Endometrium (tissue), 2 donors: ENCODE measurements at regions not wholly inside any gene's neighbourhood (a gene's known extent, or its start where the extent isn't known, plus 50 kb on each side); places are given as distances from the start of the nearest gene placed in this dataset.

Experiments used
- FAIRE-seq: peaks from 2 replicates; lab custom pipeline; 2012; peaks lifted over from hg19 to GRCh38; lab: Jason Lieb, UNC
- donor health status: control.
- donor health status: control.

DNA sequence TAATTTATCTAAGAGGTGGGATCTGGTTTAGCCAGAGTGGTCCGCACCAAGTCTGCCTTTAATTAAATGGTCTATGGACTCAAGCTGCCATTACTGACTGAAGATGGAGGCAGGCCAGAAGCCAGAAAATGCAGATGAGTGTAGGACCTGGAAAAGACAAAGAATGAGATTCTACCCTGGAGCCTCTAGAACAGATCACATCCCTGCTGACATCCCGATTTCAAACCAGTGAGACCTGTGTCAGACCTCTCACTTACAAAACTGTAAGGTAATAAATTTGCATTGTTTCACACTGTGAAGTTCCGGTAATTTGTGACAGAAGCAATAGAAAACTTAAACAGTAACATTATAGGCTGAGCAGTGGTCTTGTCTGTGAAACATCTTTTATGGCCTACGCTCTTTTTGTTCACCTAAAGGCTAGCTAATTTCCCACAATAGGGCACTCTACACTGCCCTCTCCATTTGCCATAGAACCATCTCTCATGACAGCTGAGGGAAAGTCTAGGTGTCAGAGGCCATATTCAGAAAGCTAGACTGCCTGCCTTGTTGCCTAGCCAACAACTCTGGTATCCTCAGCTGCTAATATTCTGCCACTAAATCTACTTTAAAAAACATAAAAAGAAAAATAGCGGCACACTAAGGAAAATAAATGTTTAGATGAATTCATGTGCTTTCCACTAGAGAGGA is 1396.2 kb upstream of the PIK3C3 start:
- FAIRE-seq = no peak

DNA sequence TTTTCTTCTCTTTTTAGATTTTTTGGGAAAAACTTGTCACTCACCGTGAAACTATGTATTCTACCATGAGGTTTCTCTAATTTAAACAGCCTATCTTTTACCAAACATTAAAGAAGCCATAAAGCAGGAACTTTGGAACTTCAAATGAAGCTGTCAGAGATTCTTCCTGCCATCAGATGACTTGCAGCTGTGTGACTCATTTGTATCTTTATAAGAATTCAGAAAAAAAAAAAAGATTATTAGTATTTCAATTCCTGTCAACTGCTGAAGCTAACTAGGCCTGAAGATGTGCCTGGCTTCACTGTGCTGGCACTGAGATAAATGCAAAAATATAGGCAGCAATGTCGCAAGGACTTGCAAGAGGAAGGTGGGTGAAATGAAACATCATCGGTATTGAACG is 1399.1 kb upstream of the PIK3C3 start:
- FAIRE-seq = no peak

DNA sequence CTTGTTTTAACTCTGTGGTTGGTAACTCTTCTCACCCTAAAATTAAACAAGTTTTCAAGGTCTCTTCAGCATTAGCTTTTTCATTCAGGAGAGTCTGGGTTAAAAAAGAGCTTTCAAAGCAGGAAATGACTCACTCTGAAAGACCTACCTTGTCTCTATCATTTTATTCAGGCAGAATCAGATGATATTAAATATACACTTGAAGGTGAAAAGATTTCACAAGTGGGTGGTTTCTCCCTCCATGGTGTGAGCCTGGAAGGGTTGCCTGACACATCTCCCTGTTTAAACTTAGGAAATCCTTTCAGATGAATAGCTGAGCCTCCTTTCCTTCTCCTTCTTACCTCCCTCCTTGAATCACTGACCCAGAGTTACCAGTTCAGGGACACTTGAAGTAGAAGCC is 1402.0 kb upstream of the PIK3C3 start:
- no peak for FAIRE-seq

DNA sequence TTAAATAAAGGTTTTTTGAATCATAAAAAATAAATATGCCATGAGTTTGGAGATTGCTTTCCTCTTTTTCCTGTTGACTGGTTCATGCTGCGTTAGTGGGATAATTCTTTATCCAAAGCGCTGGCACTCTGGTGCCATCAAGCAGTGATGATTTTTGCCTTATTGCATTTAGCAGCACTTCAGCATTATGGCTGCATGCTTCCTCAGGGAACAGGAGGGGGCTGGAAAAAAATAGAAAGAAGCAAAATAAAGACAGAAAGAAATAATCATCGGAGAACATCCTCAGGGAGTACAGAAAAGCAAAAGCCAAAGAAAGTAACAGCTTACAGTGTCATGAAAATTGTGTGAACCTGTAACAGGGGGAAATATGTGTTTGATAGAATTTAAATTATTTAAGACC is 1408.2 kb upstream of the PIK3C3 start:
- no peak for FAIRE-seq

DNA sequence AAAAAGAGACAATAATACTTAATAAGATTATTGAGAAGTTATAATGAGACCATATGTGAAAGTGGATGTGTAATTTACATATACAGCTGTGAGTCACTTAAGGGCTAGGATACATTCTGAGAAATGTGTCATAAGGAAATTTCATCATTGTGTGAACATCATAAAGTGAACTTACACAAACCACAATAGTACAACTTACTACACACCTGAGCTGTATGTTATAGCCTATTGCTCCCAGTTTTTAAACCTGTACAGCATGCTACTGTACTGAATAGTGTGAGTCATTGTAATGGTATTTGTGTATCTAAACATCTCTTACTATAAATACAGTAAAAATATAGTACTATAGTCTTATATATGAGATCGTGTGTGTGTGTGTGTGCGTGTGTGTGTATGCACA is 1420.3 kb upstream of the PIK3C3 start:
- no peak for FAIRE-seq

DNA sequence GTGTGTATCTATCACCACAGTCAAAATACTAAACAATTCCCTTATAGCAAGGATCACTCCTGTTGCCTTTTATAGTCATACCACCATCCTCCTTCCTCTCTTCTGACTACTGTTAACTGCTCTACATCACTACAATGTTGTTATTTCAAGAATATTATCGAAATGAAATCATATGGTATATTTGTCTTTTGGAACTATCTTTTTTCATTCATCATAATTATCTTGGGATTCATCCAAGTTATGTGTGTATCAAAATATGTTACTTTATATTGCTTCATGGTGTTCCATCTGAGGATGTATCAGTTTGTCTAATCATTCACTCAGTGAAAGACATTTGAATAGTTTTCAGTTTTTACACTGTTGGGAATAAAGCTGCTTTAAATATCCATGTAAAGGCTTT is 1423.0 kb upstream of the PIK3C3 start:
- no peak for FAIRE-seq

DNA sequence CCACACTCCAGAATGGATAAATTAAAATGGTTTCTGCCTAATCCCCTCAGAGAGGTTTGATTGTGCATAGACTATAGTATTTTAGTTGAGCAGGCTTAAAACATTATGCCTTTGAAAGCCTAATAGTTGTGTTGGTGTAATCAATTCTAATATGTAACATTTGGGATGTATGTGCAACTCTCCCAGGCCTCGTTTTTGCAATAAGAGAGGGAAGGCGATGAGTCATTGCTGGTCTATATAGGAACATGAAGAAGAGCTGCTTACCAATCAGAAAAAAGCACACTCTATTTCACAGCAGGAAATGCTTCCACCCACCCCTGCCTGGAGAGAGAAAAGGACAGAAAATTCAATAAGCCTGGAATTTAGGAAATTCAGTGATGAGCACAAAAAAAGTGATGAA is 1424.0 kb upstream of the PIK3C3 start:
- no peak for FAIRE-seq

DNA sequence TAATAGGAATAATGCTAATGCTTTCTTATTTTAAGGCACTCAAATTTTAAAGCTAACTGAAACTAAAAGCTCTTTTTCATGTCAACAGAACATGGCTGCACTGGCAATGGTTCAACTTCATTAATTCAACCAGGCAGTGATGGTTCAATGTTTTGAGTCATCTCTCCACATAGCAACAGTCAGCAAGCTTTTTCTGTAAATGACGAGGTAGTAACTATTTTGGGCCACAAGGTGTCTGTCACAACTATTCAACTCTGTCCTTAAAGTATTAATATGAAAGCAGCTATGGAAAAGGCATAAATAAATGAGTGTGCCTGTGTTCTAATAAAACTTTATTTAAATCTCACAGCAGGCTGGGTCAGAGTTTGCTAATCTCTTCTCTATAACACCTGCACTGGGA is 1425.6 kb upstream of the PIK3C3 start:
- no peak for FAIRE-seq

DNA sequence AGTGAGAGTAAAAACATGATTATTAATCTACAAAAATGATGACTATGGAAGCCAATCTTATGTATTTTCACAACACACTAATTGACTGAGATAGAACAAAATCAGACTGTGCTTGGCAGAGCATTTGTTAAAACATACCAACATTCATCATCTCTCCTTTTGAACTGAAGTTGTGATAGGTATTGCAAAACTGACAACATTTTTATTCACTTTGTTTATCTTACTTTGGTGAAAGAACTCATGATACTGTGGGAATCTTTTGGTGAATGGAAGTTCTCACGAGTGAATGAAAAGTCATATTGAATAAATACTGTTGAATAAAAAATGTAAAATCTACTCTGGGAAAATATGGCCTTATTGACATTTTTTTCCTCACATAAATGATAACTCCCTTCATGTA is 1430.2 kb upstream of the PIK3C3 start:
- no peak for FAIRE-seq

DNA sequence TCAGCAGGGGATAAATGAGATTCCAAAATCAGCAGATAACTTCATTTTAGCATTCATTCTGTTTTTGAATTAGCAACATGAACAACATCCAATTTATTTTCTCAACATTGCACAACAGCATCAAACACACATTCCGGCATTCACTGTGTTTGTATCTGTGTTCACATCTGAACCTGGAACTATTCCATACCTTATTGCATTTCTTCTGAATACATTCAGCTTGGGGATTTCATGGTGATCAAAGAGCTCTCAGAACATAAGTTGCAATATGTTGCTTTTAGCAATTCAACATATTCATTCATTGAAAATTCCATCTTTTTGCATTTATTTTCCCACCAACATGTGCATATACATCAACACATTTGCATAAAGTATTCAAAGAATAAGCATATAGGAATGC is 1431.7 kb upstream of the PIK3C3 start:
- FAIRE-seq = no peak

DNA sequence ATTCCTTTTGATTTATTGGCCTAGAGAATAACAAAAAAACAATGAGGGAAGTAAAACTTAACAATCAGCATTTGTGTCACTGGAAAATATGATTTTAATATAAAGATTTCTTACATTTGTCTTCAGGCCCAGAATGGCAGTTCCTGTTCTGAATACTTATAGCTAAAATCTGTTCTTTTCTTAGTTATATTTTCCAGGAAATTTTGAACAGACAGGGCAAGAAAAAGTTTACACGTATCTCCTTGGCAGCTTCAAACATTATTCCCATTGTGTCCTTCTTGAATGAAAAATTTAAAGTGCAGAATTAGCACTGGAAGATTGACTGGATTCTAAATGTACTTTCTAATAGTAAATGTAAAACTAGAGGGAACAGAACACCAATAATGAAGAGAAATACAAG is 1454.0 kb upstream of the PIK3C3 start:
- no peak for FAIRE-seq

DNA sequence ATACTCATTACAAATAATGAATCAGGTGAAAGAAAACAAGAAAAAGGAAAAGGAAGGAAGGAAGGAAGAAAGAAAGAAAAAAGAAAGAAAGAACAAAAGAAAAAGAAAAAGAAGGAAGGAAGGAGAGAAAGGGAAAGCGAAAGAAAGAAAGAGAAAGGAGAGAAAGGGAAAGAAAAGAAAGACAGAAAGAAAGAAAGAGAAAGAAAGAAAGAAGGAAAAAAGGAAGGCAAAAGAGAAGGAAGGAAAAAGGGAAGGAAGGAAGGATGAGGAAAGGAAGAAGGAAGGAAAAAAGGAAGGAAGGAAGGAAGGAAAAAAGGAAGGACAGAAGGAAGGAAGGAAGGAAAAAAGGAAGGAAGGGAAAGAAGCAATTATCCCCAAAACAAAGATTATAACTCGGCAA is 1460.4 kb upstream of the PIK3C3 start:
- no peak for FAIRE-seq

DNA sequence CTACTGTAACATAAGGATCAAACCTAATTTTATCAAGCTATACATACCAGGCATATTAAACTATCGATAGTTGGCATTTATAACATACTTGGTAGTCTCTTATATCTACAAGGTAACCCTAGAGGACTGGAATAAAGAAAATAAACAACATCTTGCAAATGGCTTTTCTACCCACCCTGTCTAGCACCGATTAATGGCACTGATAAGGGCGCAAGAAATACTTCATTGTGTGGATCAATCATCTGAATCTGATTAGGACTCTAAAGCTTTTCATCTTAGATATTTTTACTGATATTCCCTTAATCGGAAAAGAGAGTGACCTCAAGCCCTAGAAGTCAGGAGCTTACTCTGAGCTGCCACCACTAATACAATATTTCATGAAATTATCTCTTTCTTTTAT is 1461.7 kb upstream of the PIK3C3 start:
- no peak for FAIRE-seq

DNA sequence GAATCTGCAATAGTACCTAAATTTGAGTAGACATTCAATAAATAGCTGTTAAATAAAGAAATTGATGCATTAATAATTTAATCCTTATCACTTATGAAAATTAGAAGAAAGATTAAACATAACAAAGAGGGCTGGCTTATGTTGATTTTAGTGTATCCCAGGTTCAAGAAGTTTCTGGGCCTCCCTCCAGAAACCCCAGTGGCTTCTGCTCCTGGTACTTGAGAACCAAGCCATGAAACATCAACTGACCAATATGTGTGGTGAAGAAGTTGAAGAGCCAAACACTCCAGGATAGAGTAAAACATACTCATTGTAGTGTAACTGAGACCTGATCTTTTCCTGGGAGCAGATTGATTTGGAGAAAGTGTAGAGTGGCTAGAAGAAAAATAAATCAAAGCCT is 1465.7 kb upstream of the PIK3C3 start:
- FAIRE-seq = no peak

DNA sequence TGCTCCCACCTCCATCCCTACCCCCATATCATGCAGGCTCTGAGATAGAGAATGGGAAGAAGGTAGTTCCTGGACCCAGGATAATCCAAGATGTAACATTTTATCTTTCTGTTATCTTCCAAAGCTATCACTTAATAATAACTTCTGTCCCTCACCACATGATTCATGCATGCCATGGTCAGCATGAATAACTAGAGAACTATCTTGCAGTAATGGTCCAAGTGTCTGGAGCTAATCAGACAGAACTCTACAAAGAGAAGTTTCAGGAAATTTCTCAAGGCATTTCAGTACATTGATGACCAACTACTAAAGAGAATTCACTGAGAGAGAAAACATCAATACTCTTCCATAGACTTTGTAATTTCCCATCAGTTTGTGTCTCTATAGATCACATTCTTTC is 1469.7 kb upstream of the PIK3C3 start:
- FAIRE-seq = no peak

DNA sequence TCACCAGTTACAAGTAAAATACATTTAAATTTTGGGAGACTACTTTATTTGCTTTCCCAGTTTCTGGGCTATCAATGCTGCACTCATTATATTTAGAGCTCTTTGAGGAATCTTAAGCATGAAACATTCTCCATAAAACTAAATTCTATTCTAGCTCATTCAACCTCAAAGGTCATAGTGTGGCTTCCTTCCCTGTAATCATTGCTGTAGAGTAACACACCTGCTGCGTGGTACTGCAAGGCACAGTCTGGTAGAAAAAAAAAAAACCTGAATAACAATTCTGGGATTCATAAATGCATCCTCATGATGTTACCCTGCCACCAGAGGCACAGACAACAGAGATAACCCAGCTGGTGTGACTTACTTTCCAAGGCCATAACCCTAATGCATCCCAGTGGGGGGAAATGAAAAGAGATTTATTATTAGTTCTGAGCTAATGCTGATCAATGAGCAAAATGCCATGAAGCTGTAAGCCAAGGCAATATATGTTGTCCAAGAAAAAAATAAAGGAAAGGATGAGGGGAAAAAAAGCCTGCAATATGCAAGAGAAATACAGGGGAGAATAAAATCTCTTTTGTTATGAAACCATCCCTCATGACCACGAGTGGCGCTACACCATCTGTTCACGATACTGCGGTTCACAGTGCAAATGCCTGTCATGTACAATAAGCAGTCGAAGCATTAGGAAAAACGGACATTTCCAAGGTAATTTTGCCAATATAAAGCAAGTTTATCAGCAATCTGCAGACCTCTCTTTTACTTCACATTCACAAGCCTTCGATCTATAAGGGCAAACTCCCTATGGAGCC is 1481.6 kb upstream of the PIK3C3 start:
- no peak for FAIRE-seq

DNA sequence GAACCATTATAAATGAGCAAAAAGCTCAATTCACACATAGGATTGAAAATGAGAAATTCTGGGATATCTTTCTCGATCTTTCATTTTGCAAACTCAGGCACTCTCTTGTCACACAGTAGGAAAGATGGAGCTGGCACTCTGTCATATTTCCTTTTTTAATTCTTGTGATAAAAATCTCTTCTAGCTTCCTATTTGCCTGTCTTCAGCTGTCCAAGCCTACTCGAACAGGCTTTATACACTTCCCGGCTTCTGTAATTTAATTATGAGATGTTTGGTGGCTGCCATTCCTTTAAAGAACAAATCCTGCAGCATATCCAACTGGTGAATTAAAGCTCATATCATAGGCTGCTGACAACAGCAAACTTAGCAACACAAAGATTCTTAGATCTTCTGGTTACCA is 1484.3 kb upstream of the PIK3C3 start:
- FAIRE-seq = no peak

DNA sequence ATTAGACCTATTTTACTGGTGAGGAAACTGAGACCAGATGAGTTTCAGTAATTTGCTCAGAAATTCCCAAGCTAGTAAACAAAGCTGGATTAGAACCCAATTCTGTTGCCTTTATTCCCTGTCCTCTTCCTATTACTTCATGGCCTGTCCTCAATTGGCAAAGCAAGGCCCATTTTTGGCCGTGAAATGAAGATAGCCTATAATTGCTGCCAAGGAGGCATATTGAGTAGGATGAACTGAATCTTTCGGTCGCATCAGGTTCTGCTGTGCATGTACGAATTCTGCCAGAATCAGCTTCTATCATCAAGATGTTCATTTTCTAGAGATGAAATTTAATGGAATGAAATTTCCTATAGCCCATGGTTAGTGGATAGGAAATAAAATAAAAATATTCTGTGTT is 1485.2 kb upstream of the PIK3C3 start:
- FAIRE-seq = no peak

DNA sequence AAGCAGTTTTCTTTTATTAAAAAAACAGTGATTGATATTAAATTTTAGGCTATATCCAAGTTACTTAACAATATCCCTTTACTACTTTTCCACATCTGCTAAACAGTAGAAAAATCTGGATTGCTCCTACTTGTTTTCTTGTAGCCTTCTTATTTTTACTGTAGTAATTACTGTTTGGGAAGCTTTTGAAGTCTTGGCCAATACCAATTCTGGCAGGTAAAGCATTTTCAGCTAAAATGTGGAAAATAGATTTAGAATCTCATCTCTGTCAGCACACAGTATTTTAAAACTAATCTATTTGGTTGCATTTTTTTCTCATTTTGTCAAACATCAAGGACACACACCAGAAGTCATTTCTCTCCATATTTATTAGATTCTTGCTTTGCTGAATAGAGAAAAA is 1485.7 kb upstream of the PIK3C3 start:
- no peak for FAIRE-seq

DNA sequence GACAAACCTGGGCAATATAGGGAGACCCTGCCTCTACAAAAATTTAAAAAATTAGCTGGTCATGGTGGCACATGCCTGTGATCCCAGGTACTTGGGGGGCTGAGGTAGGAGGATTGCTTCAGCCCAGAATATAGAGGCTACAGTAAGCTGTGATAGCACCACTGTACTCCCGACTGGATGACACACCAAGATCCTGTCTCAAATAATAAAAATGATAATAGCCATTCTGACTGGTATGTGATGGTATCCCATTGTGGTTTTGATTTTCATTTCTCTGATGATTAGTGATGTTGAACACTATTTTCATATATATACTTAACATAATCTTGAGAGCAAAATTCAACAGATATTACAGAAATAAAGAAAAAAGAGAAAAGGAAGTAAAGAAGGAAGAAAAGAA is 1491.0 kb upstream of the PIK3C3 start:
- FAIRE-seq = no peak

DNA sequence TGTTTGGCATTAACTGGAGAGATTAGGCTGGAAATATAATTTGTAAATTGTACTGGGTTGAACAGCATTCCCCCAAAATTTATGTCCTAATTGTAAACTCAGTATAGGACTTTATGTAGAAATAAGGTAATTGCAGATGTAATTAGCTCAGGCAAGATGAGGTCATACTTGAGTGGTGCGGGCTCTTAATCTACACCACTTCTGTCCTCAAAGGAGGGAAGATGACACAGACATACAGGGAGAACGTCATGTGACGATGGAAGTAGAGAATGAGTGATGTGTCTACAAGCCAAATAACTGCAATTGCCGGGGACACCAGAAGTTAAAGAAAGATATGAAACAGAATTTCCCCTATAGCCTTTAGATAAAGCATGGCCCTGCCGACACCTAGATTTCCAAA is 1501.1 kb upstream of the PIK3C3 start:
- FAIRE-seq = no peak

DNA sequence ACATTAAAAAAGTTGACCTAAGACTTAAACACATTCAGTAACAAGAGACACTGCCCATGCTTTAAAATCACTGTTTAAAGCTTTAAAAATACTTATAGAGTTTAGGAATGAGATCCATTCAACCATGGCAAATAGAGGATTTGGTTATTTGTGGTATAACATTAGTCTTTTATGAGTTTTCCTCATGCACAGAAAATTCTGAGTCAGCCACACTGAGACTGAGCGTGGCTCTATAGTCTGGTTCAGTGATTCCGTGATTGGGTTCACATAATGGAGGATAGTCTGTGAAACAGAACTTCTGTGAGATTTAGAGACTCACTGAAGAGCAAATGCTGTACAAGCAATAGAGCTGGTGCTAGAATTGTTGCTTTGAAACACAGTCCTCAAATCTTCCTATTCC is 1502.4 kb upstream of the PIK3C3 start:
- no peak for FAIRE-seq

DNA sequence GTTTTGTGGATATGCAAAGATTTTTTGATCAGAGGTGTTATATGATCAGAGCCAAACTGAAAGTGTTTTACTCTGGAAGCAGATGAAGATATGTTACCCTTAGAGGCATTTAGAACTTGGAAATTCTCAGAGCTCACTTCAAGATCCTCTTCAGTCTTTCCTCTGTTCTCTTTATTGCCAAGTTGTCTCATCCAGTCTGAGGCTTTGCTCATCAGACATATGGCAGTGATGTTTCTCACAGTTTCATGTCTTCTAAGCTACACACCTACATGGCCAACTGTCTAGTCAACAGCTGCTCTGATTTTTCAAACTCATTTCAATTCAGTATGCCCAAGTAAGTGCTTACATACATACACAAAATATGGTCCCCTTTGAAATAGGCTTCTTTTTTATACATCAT is 1504.3 kb upstream of the PIK3C3 start:
- FAIRE-seq = no peak

DNA sequence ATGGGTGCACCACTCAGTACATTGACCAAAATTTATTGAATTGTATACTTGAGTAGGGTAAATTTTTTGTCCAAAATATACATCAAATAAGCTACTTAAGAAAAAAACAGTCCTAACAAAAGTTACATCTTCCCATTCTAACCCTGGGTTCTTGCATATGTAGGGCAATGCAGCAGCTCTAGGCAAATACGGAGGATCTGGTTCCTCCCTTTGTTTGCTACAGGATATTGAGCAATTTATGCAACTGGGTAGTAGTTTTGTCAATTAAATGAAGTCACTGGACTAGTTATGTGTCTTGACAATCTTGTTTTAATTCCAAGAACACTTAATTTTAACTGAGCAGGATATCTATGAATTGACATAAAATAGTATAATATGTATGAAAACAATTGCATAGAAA is 1507.2 kb upstream of the PIK3C3 start:
- FAIRE-seq = no peak
